Pancreas (tissue), 10 donors: ENCODE measurements at regions not wholly inside any gene's neighbourhood (a gene's known extent, or its start where the extent isn't known, plus 50 kb on each side); places are given as distances from the start of the nearest gene placed in this dataset.

Experiments used
- ATAC-seq, 4 donors: fragments of 200-7000 bp; cut with Tn5 transposase; one replicate each; pipeline versions ENCODE4 v1.8.0 to v1.9.1; 2020; ENCODE audit warnings: mild to moderate bottlenecking in 4 of 4, moderate library complexity in 4 of 4
- DNase-seq, 6 donors: peaks; one replicate each; pipeline ENCODE4 v3.0.0-alpha.2; 2020
- FAIRE-seq: peaks from 2 replicates; lab custom pipeline; 2012; peaks lifted over from hg19 to GRCh38; lab: Jason Lieb, UNC
- H3K27ac ChIP-seq, 4 donors: fragments of 200-600 bp; sonication (generic); 1 replicate in 3 of 4; 2 replicates in 1 of 4; pipeline versions ENCODE4 v1.5.0 to v1.8.0; 2020
- H3K27me3 ChIP-seq, 4 donors: fragments of 200-600 bp; one replicate each; pipeline ENCODE4 v1.8.0; 2021
- H3K36me3 ChIP-seq, 3 donors: fragments of 200-600 bp; sonication (generic) in 1 of 3; one replicate each; pipeline versions ENCODE4 v1.5.0 to v1.8.0; 2020 to 2021
- H3K4me1 ChIP-seq, 3 donors: fragments of 200-600 bp; one replicate each; pipeline ENCODE4 v1.8.0; 2021
- H3K4me3 ChIP-seq, 4 donors: fragments of 200-600 bp; sonication (generic) in 2 of 4; one replicate each; pipeline versions ENCODE4 v1.5.0 to v1.8.0; 2020 to 2021
- H3K9me3 ChIP-seq, 4 donors: fragments of 200-600 bp; one replicate each; pipeline ENCODE4 v1.8.0; 2021
- WGBS, 2 donors: extraction: QIAGEN DNeasy Blood & Tissue Kit; methylation state at CpG; one replicate each; pipeline ENCODE4 v1.1.7; 2013; 5-methylcytosine and 5-hydroxymethylcytosine counted together
- intact Hi-C, 3 donors: fragments of 100-400 bp; cut with DNase I; formaldehyde crosslinking; loops; one replicate each; pipeline versions ENCODE4 v1.11.1 to v1.14.2; 2022
- TF ChIP-seq, protein P1 (sequence below), 4 donors: fragments of 200-600 bp; sonication (generic) in 3 of 4; IDR thresholded peaks; one replicate each; pipeline versions ENCODE4 v1.5.0 to v1.8.0; 2021; ENCODE audit warnings: antibody characterized with exemption in 4 of 4
- donor health status: healthy with polysubstance abuse.
- donor health status: DM: no; HTN: no; CAD: no; lungs with moderate emphysema.
- donor health status: DM: no; HTN: no; CAD: no.
- donor health status: control.
- donor health status: control.
- donor health status: Bipolar disorder and iron deficiency.
- donor health status: DM: yes; HTN: yes; CAD: no.
- donor health status: DM: no; HTN: no; CAD: no.
- donor health status: DM: no; HTN: no; CAD: no.
- donor health status: DM: yes; HTN: yes; CAD: no.

DNA sequence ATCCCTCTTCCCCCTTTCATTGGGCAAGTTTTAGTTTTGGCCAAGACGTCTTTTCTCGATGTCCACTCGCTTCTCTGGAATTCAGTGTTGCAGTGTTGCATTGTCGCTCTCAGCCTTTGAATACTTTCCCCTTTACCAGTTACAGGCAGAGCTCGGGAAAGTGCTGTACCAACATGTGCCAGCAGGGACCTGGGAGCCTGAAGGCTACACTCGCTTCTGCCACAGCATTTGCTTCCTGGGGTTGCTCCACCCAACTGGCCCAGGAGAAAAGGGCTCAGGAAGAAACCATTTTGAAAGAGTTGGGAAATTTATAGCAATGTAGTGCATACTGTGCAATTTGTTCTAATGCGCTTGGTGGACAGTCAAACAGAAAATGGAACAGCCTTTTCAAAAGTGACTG lies 78.6 kb downstream of the LINC00237 start:
- intact Hi-C loops: no loop called here
- no peak for ATAC-seq
- no peak for FAIRE-seq
- no peak for DNase-seq
- TF ChIP-seq, protein P1, sequence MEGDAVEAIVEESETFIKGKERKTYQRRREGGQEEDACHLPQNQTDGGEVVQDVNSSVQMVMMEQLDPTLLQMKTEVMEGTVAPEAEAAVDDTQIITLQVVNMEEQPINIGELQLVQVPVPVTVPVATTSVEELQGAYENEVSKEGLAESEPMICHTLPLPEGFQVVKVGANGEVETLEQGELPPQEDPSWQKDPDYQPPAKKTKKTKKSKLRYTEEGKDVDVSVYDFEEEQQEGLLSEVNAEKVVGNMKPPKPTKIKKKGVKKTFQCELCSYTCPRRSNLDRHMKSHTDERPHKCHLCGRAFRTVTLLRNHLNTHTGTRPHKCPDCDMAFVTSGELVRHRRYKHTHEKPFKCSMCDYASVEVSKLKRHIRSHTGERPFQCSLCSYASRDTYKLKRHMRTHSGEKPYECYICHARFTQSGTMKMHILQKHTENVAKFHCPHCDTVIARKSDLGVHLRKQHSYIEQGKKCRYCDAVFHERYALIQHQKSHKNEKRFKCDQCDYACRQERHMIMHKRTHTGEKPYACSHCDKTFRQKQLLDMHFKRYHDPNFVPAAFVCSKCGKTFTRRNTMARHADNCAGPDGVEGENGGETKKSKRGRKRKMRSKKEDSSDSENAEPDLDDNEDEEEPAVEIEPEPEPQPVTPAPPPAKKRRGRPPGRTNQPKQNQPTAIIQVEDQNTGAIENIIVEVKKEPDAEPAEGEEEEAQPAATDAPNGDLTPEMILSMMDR (IDR thresholded peaks at IDR 0.05): no peak
- no peaks in the 10 kb centered on the region for H3K9me3 ChIP-seq
- H3K36me3 ChIP-seq: no peaks in the 10 kb centered on the region
- no peak overlapping the region for H3K4me3 ChIP-seq
- no peaks in the 10 kb centered on the region for H3K27me3 ChIP-seq
- no peak overlapping the region for H3K27ac ChIP-seq
- no peaks in the 10 kb centered on the region for H3K4me1 ChIP-seq
- WGBS, 2 donors: 63 to 70% methylated on average over 7 of the region's 7 CpGs

DNA sequence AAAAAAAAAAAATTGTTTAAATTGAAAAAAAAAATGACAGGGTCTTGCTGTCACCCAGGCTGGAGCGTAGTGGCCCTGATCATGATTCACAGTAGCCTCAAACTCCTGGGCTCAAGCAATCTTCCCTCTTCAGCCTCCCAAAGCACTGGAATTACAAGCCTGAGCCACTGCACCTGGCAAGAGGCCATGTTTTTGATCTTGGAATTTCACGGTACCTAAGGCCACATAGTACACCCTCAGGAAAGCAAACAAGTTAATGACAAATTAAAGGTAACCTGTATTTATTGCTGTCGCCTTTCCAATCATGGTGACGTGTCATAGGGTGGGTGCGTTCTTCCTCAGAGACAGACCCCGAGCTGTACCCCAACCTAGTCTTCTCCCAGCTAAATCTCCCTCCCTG lies 79.2 kb downstream of the LINC00237 start:
- ATAC-seq (no peak), FAIRE-seq (no peak), DNase-seq (no peak)
- WGBS, 2 donors: 40 to 41% methylated on average over 6 of the region's 6 CpGs
- Histone ChIP-seq H3K27me3 (no peaks in the 10 kb centered on the region), H3K4me1 (no peaks in the 10 kb centered on the region), H3K9me3 (no peaks in the 10 kb centered on the region), H3K27ac (no peak overlapping the region), H3K36me3 (no peaks in the 10 kb centered on the region), H3K4me3 (no peak overlapping the region)
- intact Hi-C loops: no loop called here
- TF ChIP-seq, protein P1 (IDR thresholded peaks at IDR 0.05): no peak

DNA sequence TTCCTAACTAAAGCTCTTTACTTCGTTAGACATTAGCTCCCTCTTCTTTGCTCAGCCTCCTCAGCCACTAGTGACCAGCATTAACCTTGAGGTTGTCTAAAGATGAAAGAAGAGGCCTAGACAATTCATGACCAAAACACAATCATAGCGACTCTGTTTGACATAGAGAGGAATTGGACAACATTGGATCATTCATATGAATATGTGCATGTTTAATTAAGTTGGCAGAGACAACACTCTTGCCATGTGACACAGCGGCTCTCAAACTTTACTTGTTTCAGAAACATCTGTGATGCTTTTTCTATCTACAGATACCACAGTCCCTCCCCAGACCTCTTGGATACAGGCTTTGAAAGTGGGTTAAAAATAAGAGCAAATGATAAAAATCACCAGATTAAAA lies 81.7 kb downstream of the LINC00237 start:
- H3K27me3 ChIP-seq: peaks cover 0 to 4% (median 0%) of the 10 kb centered on the region in 4 donors
- DNase-seq: no peak

DNA sequence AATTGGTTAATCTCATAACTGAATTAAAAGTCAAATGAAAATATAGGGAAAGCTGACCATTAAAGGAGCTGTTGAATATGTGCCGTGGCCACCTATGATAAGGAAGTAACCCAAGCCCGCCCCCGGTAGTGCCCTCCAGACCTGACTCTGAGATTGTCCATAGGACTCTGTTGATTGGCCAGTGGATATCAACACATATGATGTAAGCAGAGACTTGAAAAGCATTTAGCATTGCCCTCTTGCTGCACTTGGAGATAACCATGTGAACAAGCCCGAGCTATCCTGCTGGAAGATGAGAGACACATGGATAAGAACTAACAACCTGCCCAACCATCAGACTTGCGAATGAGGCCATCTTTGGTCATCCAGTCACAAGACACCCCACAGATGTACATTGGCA lies 83.2 kb downstream of the LINC00237 start:
- intact Hi-C loops: no loop called here
- Histone ChIP-seq H3K4me1 (no peaks in the 10 kb centered on the region), H3K9me3 (no peaks in the 10 kb centered on the region), H3K4me3 (no peak overlapping the region), H3K36me3 (no peaks in the 10 kb centered on the region), H3K27ac (no peak overlapping the region), H3K27me3 (peaks cover 0 to 4% (median 0%) of the 10 kb centered on the region in 4 donors)
- ATAC-seq (no peak), FAIRE-seq (no peak), DNase-seq (no peak)
- WGBS, 2 donors: 92 to 94% methylated on average over 5 of the region's 5 CpGs
- TF ChIP-seq, protein P1 (IDR thresholded peaks at IDR 0.05): no peak

More for the DNA sequence above, 81.7 kb downstream of the LINC00237 start:
- Histone ChIP-seq H3K27ac (no peak overlapping the region), H3K4me3 (no peak overlapping the region), H3K4me1 (no peaks in the 10 kb centered on the region), H3K36me3 (no peaks in the 10 kb centered on the region), H3K9me3 (no peaks in the 10 kb centered on the region)
- no peak for ATAC-seq
- 67 to 72% methylated on average over 3 of the region's 3 CpGs for whole genome bisulfite sequencing, 2 donors
- intact Hi-C loops: no loop called here
- FAIRE-seq: no peak
- TF ChIP-seq, protein P1 (IDR thresholded peaks at IDR 0.05): no peak

DNA sequence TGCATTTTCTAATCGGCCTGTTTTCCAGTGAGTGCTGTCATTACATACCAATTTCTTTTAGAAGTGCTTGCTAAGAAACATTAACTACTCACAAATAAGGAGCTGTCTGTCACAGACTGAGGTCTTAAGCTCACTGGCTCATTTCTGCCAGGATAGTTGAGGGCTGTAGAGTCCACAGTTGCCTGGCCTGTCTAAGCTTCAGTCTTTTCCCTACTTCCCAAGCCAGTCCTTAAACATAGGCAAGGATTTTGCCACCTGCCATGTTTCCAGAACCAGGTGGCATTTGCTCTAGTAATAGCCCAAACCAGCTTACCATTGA lies 84.7 kb downstream of the LINC00237 start:
- Histone ChIP-seq H3K4me1 (no peaks in the 10 kb centered on the region), H3K27me3 (peaks cover 0 to 4% (median 0%) of the 10 kb centered on the region in 4 donors), H3K36me3 (no peaks in the 10 kb centered on the region), H3K4me3 (no peak overlapping the region), H3K27ac (no peak overlapping the region), H3K9me3 (no peaks in the 10 kb centered on the region)
- intact Hi-C loops: no loop called here
- no peak for FAIRE-seq
- no peak for ATAC-seq
- TF ChIP-seq, protein P1 (IDR thresholded peaks at IDR 0.05): no peak
- no peak for DNase-seq
- 9 to 18% methylated on average over 1 of the region's 1 CpG for WGBS, 2 donors
